22Rv1 (cell line): ENCODE measurements at regions not wholly inside any gene's neighbourhood (a gene's known extent, or its start where the extent isn't known, plus 50 kb on each side); places are given as distances from the start of the nearest gene placed in this dataset.

Experiments used
- ZFX ChIP-seq: fragments of 450-650 bp; IDR thresholded peaks from 2 replicates; pipeline ENCODE4 v1.6.1; 2017; ENCODE audit warnings: antibody characterized with exemption, borderline replicate concordance
- TF ChIP-seq, protein P1 (sequence below): fragments of 450-650 bp; IDR thresholded peaks from 2 replicates; pipeline ENCODE4 v1.5.1; 2017; ENCODE audit warnings: mild to moderate bottlenecking

- TF ChIP-seq, protein P1, sequence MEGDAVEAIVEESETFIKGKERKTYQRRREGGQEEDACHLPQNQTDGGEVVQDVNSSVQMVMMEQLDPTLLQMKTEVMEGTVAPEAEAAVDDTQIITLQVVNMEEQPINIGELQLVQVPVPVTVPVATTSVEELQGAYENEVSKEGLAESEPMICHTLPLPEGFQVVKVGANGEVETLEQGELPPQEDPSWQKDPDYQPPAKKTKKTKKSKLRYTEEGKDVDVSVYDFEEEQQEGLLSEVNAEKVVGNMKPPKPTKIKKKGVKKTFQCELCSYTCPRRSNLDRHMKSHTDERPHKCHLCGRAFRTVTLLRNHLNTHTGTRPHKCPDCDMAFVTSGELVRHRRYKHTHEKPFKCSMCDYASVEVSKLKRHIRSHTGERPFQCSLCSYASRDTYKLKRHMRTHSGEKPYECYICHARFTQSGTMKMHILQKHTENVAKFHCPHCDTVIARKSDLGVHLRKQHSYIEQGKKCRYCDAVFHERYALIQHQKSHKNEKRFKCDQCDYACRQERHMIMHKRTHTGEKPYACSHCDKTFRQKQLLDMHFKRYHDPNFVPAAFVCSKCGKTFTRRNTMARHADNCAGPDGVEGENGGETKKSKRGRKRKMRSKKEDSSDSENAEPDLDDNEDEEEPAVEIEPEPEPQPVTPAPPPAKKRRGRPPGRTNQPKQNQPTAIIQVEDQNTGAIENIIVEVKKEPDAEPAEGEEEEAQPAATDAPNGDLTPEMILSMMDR, result no peak
- no peak for TF ChIP-seq ZFX
Observed at GRCh38 chr13:76351541-76352229, 534.5 kb downstream of the KCTD12 start.
